ENCODE measurements at regions not wholly inside any gene's neighbourhood (a gene's known extent, or its start where the extent isn't known, plus 50 kb on each side); places are given as distances from the start of the nearest gene placed in this dataset.

DNA sequence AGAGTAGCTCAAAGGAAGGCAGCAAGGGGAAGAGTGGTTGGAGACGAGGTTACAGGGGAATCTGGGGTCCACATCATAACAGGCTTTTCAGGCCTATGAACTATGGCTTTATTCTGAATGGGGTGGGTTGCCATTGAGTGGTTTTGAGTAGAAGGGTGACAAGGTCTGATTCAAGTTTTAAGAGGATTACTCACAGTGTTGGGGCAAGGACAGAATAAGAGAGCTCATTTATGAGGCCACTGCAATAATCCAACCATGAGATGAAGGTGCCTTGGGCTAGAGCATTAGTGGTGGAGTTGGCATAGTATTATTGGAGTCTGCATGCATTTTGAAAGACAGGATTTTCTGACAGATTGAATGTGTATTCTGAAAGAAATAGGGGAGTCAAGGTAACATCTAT lies 315.9 kb downstream of the RNF144A start:
- TF ChIP-seq CTCF (IDR thresholded peaks at IDR 0.05; ENCODE audit: low read length) = no peak
- no peak for TF ChIP-seq EZH2 (optimal IDR thresholded peaks at IDR 0.05; ENCODE audit: low read depth, low read length)
- TF ChIP-seq EZH2phosphoT487 (IDR thresholded peaks at IDR 0.05; ENCODE audit: low read length) = no peak
